ENCODE measurements at regions not wholly inside any gene's neighbourhood (a gene's known extent, or its start where the extent isn't known, plus 50 kb on each side); places are given as distances from the start of the nearest gene placed in this dataset.
A peak's percentile ranks its signal among the peaks of the same experiment; 100 is the strongest.
"Not testable (repeated sequence)": the region's sequence is repeated elsewhere in the genome, so short reads cannot be mapped to it uniquely, and the experiment has no call there.

- TF ChIP-seq MXI1 (IDR thresholded peaks at IDR 0.05; ENCODE audit: low read depth, low read length): no peak; the same call in 1 of the 2 replicates
- TF ChIP-seq USF1 (IDR thresholded peaks at IDR 0.05; ENCODE audit: borderline replicate concordance, low read depth): no peak
- TF ChIP-seq POLR2AphosphoS5 (IDR thresholded peaks at IDR 0.05; ENCODE audit: low read depth, low read length): no peak
These were observed 64.3 kb upstream of the DDHD1 start (continued) for GRCh38 chr14:53217316-53217994.

DNA sequence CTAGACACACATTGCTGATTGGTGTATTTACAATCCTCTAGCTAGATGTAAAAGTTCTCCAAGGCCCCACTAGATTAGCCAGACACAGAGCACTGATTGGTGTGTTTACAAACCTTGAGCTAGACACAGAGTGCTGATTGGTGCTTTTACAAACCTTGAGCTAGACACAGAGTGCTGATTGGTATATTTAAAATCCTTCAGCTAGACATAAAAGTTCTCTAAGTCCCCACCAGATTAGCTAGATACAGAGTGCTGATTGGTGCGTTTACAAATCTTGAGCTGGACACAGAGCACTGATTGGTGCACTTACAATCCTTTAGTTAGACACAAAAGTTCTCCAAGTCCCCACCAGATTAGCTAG, 63.8 kb upstream of the DDHD1 start:
- not testable (repeated sequence) for H3F3A ChIP-seq (replicated peaks; ENCODE audit: insufficient read depth); H3K4me1 ChIP-seq (ENCODE audit: control insufficient read depth in 1 of 2, insufficient read depth in 2 of 2, low read depth in 1 of 2, low read length in 1 of 2); H3K36me3 ChIP-seq (replicated peaks in 1 of 2; ENCODE audit: control insufficient read depth in 1 of 2, insufficient read depth in 2 of 2, low read length in 1 of 2); H3K27me3 ChIP-seq (ENCODE audit: insufficient read depth); H3K79me2 ChIP-seq (ENCODE audit: insufficient read depth); H4K20me1 ChIP-seq (ENCODE audit: insufficient read depth); H3K27ac ChIP-seq (ENCODE audit: low read depth in 2 of 2, low read length in 1 of 2); H3K9me3 ChIP-seq; H3K9me2 ChIP-seq; H3K9ac ChIP-seq; DNase-seq
- POLR2A ChIA-PET: interaction anchor here (1.6 kb wide), 1 partner anchor 64 kb away, joined by 7 read pairs; the partner anchor contains the start of gene DDHD1
- Histone ChIP-seq H3K4me2 (peak overlapping the region; percentile 80; the same call in 1 of the 2 replicates), H3K4me3 (ENCODE audit: low read depth in 2 of 2, low read length in 1 of 2) (peak overlapping the region; percentile 62 to 72), H2AFZ (ENCODE audit: low read depth) (peak overlapping the region; percentile 92; the same call in 1 of the 2 replicates)
- CTCF ChIA-PET: interaction anchor here (0.8 to 1.2 kb wide), 4 partner anchors 33 to 89 kb away, joined by 3 to 5 read pairs (median 4); partner anchors contain the start of gene DDHD1
- WGBS (ENCODE audit: low lambda C conversion rate): 100% methylated on average over 1 of the region's 1 CpG

DNA sequence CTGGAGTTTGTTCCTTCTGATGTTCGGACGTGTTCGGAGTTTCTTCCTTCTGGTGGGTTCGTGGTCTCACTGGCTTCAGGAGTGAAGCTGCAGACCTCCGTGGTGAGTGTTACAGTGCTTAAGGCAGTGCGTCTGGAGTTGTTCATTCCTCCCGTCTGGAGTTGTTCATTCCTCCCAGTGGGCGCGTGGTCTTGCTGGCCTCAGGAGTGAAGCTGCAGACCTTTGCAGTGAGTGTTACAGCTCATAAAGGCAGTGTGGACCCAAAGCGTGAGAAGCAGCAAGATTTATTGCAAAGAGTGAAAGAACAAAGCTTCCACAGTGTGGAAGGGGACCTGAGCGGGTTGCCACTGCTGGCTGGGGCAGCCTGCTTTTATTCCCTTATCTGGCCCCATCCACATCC, 63.4 kb upstream of the DDHD1 start:
- H3K4me3 ChIP-seq (ENCODE audit: low read depth in 2 of 2, low read length in 1 of 2); H3K4me1 ChIP-seq (ENCODE audit: control insufficient read depth in 1 of 2, insufficient read depth in 2 of 2, low read depth in 1 of 2, low read length in 1 of 2); H3F3A ChIP-seq (replicated peaks; ENCODE audit: insufficient read depth); H3K79me2 ChIP-seq (ENCODE audit: insufficient read depth); H3K9me2 ChIP-seq; H2AFZ ChIP-seq (ENCODE audit: low read depth); H3K9ac ChIP-seq; H3K9me3 ChIP-seq; H4K20me1 ChIP-seq (ENCODE audit: insufficient read depth); H3K27ac ChIP-seq (ENCODE audit: low read depth in 2 of 2, low read length in 1 of 2); CTCF ChIA-PET; H3K27me3 ChIP-seq (ENCODE audit: insufficient read depth); H3K36me3 ChIP-seq (replicated peaks in 1 of 2; ENCODE audit: control insufficient read depth in 1 of 2, insufficient read depth in 2 of 2, low read length in 1 of 2); H3K4me2 ChIP-seq; DNase-seq: not testable (repeated sequence)
- 95% methylated on average over 11 of the region's 11 CpGs for WGBS (ENCODE audit: low lambda C conversion rate)
- POLR2A ChIA-PET: interaction anchor here (1.6 kb wide), 1 partner anchor 63 kb away, joined by 7 read pairs; the partner anchor contains the start of gene DDHD1

DNA sequence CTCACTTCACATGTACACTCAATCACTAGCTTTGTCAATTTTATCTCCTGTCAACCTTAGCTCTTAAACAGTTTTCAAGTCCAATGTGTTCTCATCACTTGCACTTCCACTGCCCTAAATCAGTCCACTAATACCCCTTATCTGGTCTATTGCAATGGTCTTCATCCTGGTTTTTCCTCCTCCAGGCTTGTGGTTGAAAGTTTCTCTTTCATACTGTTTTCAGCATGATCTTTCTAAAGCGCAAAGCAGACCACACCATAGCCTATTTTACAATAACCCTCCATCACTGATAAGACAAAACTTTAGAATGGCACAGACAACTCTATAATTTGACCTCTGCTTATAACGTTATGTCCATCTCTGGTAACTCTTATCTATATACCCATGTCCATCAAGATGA, 62.0 kb upstream of the DDHD1 start:
- ChIA-PET CTCF (interaction anchor here (0.6 kb wide), 1 partner anchor 293 kb away, joined by 3 read pairs; no protein-coding TSS in a partner anchor), POLR2A (no interaction called here)
- no peak overlapping the region for H2AFZ ChIP-seq (ENCODE audit: low read depth)
- no peak overlapping the region for H3K9ac ChIP-seq
- DNase-seq: no peak
- no peak overlapping the region for H3K4me3 ChIP-seq (ENCODE audit: low read depth in 2 of 2, low read length in 1 of 2)
- H4K20me1 ChIP-seq (ENCODE audit: insufficient read depth): no peaks in the 10 kb centered on the region
- no peaks in the 10 kb centered on the region for H3K9me2 ChIP-seq
- H3K36me3 ChIP-seq (replicated peaks in 1 of 2; ENCODE audit: control insufficient read depth in 1 of 2, insufficient read depth in 2 of 2, low read length in 1 of 2): no peaks in the 10 kb centered on the region
- H3F3A ChIP-seq (replicated peaks; ENCODE audit: insufficient read depth): no peaks in the 10 kb centered on the region
- H3K27me3 ChIP-seq (ENCODE audit: insufficient read depth): no peaks in the 10 kb centered on the region
- 56% methylated on average over 2 of the region's 2 CpGs for WGBS (ENCODE audit: low lambda C conversion rate)
- H3K9me3 ChIP-seq: no peaks in the 10 kb centered on the region
- no peaks in the 10 kb centered on the region for H3K79me2 ChIP-seq (ENCODE audit: insufficient read depth)
- H3K4me2 ChIP-seq: no peak overlapping the region
- no peaks in the 10 kb centered on the region for H3K4me1 ChIP-seq (ENCODE audit: control insufficient read depth in 1 of 2, insufficient read depth in 2 of 2, low read depth in 1 of 2, low read length in 1 of 2)
- H3K27ac ChIP-seq (ENCODE audit: low read depth in 2 of 2, low read length in 1 of 2): no peak overlapping the region
- TF ChIP-seq, protein P1, sequence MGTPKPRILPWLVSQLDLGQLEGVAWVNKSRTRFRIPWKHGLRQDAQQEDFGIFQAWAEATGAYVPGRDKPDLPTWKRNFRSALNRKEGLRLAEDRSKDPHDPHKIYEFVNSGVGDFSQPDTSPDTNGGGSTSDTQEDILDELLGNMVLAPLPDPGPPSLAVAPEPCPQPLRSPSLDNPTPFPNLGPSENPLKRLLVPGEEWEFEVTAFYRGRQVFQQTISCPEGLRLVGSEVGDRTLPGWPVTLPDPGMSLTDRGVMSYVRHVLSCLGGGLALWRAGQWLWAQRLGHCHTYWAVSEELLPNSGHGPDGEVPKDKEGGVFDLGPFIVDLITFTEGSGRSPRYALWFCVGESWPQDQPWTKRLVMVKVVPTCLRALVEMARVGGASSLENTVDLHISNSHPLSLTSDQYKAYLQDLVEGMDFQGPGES (IDR thresholded peaks at IDR 0.05; ENCODE audit: low read depth, low read length): no peak
- TF ChIP-seq NRF1 (IDR thresholded peaks at IDR 0.05; ENCODE audit: low read depth, low read length): no peak
- TF ChIP-seq JUND (IDR thresholded peaks at IDR 0.05): no peak
- no peak for TF ChIP-seq MEF2A (IDR thresholded peaks at IDR 0.05; ENCODE audit: borderline replicate concordance, low read depth)
- TF ChIP-seq, protein P2, sequence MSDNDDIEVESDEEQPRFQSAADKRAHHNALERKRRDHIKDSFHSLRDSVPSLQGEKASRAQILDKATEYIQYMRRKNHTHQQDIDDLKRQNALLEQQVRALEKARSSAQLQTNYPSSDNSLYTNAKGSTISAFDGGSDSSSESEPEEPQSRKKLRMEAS (IDR thresholded peaks at IDR 0.05; ENCODE audit: low read depth): no peak
- no peak for TF ChIP-seq TAF1 (IDR thresholded peaks at IDR 0.05; ENCODE audit: borderline replicate concordance, low read depth, low read length)
